GM21526 (cell line): ENCODE measurements at regions not wholly inside any gene's neighbourhood (a gene's known extent, or its start where the extent isn't known, plus 50 kb on each side); places are given as distances from the start of the nearest gene placed in this dataset.

Experiments
- ATAC-seq: cut with Tn5 transposase; IDR thresholded peaks from one replicate; pipeline ENCODE4 v1.9.1; 2021; ENCODE audit warnings: moderate library complexity; ENCODE audit not compliant: unreplicated experiment, low FRiP score

DNA sequence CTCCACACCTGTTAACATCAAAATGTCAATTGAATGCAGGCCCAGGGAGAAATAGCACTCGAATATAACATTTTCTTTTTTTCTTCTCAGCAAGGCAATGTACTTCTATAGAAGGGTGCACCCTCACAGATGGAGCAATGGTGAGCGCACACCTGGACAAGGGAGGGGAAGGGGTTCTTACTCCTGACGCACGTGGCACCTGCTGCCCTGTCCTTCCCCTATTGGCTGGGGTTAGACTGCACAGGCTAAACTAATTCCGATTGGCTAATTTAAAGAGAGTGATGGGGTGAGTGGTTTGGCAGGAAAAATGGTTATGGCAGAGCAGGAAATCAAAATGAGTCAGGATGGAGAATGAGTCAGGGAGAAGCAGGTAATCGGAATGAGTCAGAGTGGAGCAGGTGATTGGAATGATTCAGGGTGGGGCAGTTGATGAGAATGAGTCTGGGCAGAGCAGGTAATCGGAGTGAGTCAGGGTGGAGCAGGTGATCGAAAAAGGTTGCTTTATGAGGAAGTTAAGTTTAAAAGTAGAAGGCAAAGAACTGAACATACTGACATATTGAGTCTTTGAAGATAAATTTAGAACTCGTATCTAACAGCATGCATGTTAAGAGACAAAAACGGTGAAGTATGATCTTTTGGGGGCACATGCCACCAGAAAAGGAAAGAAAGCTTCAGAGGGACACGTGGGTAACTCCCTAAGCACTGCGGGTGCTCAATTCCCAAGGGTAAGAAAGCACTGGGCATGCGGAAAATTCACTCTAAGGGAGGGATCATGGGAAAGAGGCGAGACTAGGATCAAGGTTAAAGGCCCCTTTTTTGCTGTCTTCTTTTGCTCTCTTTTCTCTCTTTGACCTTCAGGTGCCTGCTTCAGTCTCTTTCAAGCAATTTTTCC, 72.9 kb upstream of the GALNT15 start:
- ATAC-seq = no peak

GRCh38 chr3:16102187-16102561, 72.3 kb upstream of the GALNT15 start:
- no peak for ATAC-seq

- no peak for ATAC-seq
Observed at GRCh38 chr3:16102905-16103364, 71.5 kb upstream of the GALNT15 start.

DNA sequence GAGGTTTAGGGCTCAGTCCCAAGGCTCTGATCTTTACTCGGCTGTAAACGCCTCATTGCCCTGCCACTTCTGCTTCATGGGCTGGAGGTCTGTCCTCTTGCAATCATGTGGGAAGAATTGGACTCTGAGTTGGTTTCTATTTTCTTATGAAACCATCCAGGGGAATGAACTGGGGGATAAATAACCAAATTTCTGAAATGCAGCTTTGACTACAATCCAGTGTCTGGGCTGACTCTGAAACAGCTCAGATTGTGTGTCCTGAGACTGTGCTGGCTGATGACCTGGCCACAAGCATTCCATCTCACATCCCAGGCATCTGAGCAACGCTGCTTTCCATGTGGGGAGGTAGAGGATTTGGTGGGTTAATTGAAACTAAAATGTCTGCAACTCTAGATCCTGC, 71.0 kb upstream of the GALNT15 start:
- no peak for ATAC-seq

DNA sequence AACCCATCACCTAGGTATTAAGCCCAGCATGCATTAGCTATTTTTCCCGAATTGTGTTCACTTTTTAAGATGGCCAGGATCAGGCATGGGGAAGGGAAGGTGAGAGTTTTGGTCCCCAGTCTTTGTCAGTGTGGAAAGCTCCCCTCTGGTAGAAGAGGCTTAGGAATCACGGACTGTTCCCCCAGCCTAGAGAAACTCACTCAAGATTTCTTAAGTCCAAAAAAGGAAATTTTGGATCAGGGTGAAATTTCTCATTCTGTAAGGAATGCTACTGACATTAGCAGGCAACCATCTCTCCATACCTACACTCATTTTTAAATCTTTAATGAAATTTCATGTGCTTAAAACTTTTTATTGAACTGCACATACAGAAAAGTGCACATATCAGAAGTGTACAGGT, 70.3 kb upstream of the GALNT15 start:
- no peak for ATAC-seq

DNA sequence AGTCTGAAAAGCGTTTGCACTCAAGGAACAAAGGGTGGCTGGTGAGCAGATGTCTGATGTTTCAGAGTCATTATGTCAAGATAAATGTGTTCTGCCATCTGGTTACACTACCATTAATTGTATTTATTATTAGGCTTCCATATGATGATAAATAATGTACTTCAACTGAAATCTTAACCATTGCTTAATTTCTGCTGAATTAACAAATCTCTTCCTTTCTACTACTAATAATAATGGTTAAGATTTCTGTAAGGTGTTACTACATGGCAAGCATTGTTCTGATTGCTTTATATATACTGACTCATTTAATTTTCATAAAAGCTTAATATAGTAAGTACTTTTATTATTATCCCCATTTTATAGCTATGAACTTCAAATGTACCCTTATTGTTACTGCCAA, 68.4 kb upstream of the GALNT15 start:
- ATAC-seq = no peak

DNA sequence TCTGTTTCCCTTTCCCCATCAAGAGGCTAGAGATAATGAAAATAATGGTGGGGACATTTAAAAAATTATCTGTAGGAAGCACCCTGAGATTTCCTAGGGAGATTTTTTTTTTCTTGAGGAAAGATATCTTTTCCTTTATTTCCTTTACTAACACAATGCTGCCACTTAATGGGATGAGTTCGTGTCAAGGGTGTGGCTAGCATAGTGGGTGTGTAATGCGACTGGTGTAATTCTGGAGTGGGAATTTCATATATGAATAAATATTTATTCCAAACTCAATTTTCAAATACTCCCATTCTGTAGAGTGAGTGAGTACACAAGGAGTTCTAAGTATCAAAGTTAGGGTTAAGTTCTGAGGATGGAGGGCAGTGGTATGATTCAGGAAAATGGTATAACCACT, 66.1 kb upstream of the GALNT15 start:
- no peak for ATAC-seq

DNA sequence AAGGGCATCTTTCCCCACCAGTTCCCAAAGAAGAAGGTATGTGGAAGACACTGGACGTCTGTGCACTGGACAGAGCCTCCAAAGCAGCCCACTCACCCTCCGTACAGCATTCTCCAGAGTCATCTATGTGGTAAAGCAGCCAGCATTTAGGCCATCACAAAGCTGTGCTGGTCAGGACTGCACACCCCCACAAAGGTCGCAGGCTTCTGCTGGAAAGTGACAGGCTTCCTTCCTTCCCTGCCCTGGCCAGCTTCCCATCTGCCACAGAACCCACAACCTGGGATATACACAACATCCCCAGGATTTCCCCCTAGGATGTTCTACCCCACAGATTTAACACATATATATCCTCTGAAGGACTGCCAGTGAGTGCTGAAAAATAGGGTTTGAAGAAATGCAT, 64.6 kb upstream of the GALNT15 start:
- no peak for ATAC-seq

GRCh38 chr3:16112910-16113504, 61.5 kb upstream of the GALNT15 start:
- no peak for ATAC-seq

DNA sequence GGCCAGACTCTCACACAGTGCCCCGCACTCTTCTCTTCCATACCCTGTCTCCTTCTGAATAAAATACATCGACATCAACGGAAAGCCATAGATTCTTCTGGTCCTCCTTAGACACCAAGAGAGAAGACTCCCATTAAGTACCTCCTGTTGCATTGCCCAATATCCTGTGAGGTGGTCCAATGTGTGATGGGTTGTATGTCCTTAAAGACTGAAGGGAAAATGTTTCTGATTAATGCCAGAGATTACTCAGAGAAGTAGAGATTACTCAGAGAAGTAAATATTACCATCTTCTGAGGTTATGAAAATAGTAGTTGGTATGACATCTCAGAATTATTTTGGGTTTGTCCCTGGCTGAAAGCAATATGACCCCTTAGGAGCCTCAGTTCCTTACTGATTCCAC, 60.8 kb upstream of the GALNT15 start:
- ATAC-seq = no peak

DNA sequence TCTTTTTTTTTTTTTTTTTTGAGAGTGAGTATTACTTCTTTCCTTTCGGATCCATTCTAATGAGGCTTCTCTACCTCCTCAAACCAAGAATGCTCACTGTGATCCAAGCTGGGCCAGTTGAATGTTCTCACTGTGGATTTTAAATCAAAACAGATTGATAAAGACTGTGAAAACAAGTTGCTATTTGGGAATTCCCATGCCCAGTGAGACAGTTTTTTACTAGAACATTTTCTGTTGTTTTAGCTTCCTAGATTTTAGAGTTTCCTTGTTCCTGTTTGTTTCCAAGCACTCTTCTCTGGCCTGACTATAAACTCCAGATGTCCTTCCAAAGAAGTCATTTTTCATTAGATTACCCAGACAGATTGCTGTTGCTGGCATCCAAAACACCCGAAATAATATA, 60.1 kb upstream of the GALNT15 start:
- ATAC-seq = no peak

GRCh38 chr3:16114930-16115329, 59.5 kb upstream of the GALNT15 start:
- no peak for ATAC-seq

GRCh38 chr3:16118396-16118795, 56.1 kb upstream of the GALNT15 start:
- ATAC-seq = no peak

DNA sequence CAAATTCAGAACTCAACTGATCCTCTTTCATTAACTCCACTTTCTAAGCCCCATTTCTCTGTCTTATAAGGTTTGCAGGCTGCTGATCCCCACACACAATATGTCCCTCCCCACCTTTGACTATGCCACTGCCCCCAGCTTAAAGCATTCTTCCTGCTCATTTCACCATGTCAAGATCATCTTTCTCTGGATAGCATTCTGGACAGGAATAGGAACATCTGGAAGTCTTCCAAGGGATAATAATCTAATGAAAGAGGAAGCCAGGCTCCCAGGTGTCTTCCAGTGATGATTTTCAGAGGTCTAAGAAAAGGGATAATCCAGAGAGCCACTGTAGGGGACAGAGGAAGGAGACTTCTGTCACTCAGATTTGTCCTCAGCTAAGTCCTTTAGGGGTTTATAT, 54.6 kb upstream of the GALNT15 start:
- ATAC-seq = no peak

- no peak for ATAC-seq
Observed at GRCh38 chr3:16121391-16121790, 53.1 kb upstream of the GALNT15 start.

- no peak for ATAC-seq
Observed at GRCh38 chr3:16122155-16122554, 52.3 kb upstream of the GALNT15 start.

DNA sequence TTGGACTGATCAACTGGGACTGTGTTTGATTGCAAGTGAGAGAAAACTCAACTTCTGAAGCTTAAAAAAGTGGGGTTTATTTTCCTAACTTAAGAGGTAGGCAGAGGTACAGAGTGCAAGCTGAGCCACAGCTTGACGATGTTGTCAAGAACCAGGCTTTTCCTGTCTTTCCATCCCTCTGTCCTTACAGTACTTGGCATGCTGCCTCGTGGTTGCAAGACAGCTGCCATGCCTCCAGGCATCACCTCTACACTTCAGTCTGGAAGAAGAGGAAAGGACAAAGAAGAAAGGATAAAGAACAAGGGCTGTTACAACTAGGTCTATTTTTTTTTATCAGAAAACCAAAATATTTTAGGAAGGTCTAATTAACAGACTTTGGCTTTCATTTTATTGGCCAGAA, 51.8 kb upstream of the GALNT15 start:
- no peak for ATAC-seq

- ATAC-seq = no peak
Observed at GRCh38 chr3:16124636-16125035, 49.8 kb upstream of the GALNT15 start.
